ENCODE measurements at regions not wholly inside any gene's neighbourhood (a gene's known extent, or its start where the extent isn't known, plus 50 kb on each side); places are given as distances from the start of the nearest gene placed in this dataset.
"Not testable (repeated sequence)": the region's sequence is repeated elsewhere in the genome, so short reads cannot be mapped to it uniquely, and the experiment has no call there.

DNA sequence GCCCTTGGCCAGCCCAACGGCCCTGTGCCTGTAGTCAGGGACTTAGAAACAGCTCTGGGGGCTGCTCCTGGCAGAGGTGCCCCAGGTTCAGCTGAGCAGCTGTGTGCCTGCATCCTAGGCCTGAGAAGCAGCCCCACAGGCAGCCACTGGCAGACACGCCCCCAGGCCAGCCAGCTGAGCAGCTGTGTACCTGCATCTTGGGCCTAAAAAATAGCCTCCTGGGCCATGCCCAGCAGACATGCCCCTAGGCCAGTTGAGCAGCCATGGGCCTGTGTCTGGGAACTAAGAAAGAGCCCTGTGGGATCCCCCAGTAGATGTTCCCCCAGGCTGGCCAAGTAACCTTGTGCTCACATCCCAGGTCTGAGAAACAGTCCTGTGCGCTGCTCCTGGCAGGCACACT is 64.0 kb downstream of the TBR1 start:
- DNase-seq (ENCODE audit: low read depth, low spot score): no peak

DNA sequence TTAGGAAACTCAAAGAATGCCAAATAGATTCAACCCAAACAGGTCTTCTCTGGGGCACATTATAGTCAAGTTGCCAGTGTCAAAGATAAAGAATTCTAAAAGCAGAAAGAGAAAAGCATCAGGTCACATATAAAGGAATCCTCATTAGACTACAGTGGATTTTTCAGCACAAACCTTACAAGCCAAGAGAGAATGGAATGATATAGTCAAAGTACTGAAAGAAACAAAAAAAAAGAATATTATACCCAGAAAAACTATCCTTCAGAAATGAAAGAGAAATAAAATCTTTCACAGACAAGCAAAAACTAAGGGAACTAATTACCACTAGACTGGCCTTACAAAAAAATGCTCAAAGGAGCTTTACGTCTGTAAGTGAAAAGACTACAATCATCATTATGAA is 65.5 kb downstream of the TBR1 start:
- DNase-seq (ENCODE audit: low read depth, low spot score): no peak

DNA sequence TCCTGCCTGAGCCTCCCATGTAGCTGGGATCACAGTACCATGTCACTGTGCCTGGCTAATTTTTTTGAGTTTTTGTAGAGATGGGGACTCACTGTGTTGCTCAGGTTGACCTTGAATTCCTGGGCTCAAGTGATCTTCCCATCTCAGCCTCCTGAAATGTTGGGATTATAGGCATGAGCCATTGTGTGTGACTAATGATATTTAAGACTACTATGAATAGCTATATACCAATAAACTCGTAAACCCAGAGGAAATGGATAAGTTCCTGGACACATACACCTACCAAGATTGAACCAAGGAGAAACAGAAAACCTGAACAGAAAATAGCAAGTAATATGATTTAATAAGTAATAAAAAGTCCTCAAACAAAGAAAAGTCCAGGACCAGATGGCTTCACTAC is 68.0 kb downstream of the TBR1 start:
- DNase-seq (ENCODE audit: low read depth, low spot score): no peak

DNA sequence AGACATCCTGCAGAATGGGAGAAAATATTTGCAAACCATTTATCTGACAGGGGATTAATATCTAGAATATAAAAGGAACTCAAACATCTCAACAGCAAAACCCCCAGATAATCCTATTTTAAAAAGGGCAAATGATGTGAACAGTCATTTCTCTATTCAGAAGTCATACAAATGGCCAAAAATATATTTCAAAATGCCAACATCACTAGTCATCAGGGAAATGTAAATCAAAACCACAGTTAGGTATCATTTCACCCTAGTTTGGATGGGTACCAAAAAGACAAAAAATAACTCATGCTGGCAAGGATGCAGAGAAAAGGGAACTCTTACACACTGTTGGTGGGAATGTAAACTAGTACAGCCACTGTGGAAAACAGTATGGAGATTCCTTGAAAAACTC is 70.0 kb downstream of the TBR1 start:
- DNase-seq (ENCODE audit: low read depth, low spot score): no peak

DNA sequence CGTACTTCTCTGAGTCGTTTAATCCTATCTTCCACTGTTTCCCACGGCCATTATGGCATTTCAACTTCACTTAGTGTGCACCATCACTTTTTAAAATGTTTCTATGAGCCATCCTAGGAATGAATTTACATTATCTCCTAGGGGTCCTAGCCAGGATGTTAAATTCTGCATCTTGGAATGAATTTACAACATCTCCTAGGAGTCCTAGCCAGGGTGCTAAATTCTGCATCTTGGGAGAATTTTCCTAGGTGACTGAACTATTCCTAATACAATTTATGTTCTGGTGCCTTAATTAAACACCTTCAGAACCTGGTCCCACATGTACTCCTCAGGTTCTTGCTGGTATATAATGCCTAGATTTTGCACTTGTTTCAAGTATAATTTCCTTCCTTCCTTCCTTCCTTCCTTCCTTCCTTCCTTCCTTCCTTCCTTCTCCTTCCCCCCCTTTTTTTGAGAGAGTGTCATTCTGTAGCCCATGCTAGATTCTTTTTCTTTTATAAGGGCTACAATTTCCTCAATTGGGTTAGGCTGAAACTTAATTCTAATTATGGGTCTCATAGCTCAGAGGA is 72.1 kb downstream of the TBR1 start:
- no peak for DNase-seq (ENCODE audit: low read depth, low spot score)

DNA sequence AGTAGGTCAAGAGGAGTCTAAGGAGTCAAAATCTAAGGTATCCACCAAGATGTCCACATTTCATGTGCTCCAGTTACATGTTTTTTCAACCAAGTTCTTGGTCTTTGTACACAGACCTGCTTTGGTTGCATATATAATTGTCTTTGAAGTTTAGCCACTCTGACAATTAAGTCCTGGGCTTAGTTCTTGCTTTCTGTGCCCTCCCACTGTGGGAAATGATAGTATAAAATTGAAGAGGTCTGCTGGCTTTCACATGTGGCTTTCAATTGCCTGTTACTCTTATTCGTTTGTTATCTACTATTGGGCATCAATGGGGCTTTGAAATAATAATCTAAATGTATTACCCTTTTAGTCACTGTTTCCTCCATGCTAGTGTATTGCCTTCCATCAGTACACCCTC is 72.8 kb downstream of the TBR1 start:
- no peak for DNase-seq (ENCODE audit: low read depth, low spot score)

DNA sequence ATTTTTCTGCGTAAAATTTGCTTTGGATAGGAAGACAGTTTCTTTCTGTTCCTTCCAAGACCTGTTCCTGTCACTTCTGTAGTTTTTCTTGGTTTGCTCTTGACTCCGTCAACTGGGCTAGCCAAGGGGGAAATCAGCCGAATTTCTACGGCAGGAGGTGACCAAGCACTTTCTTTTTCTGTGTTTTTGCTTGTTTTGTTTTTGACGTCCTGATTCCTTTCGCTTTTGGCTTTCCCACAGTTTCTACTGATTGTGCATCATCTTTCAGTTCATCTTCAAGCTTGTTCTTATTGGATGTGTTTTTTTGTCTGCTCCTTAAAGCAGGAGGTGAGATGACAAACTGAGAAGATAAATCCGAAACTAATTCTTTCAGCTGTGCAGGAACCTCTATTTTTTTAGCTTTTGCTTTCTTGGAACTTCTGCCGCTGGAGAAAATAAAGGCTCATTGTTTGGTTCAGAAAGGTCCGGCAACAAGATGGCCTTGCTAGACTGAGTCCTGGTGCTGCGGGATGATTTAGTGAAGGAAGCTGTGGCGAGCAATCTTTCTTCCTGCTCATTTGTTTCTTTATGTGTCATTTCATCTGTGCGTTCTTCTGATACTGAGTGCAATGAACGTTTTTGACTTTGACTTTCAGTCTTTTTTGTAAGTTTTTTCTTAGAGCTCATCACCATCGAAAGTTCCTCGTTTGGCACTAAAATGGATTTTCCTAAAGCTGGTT is 85.0 kb downstream of the TBR1 start:
- DNase-seq (ENCODE audit: low read depth, low spot score): not testable (repeated sequence)

DNA sequence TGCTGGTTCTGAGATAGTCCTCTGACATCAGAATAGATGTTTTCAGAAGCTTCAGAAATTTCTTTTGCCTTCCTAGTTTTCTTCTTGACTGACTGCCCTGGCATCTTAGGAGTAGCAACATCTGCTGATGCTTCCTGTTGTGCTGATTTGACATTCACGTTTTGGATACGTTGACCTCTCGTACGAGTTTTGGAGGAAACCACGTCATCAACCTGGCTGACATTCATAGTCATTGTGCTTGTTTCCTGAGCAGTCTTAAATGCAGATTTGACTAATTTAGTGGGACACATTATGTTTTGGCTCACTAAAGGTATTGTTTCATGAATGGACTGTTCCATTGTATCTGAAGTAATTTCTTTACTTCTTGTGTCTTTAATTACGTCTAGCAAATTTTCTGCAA is 86.2 kb downstream of the TBR1 start:
- not testable (repeated sequence) for DNase-seq (ENCODE audit: low read depth, low spot score)

DNA sequence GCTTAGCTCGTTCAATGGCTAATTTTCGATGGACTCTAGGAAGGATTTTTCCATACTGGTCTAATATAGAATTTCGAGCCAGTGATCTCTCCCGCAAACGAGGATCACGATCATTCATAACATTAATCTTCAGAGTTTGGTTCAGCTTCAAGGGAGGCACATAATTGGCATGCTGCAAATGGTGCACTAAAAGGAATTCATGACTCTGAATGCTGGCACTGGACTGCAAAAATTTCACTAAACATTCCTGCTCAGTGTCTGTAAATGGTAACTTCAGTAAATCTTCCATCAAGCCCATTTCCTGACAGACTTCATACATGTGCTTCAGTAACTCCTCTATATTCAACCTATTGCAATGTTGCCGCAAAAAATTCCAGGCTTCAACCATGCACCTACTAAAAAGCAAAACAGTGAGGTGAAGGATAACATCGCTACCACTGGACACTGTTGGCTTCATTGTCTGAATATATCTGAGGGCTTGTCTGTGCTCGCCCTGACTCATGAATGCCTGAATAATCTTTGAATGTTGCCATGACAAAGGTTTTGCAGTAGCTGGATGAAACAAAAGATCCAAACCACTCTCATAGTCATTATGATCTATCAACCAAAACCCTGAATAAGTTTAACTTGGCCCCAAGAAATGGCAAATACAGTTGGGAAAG is 88.7 kb downstream of the TBR1 start:
- DNase-seq (ENCODE audit: low read depth, low spot score): not testable (repeated sequence)

DNA sequence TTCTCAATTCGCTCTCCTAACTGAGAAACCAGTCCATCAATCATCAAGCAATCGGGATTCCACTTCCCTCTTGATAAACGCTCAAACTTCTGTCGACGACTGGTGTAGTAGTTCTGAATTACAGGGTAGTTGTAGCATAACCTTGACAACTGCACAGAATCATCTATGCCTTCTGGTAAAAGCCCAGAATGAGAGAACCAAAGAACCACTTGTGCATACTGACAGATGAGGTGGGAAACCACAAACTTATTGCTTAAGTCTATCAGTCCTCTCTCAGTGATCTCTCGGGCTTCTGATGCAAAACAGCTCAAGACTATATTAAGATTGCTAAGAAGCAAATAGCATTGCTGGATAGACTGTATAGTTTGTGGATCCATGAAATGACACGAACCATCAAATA is 89.4 kb downstream of the TBR1 start:
- not testable (repeated sequence) for DNase-seq (ENCODE audit: low read depth, low spot score)

DNA sequence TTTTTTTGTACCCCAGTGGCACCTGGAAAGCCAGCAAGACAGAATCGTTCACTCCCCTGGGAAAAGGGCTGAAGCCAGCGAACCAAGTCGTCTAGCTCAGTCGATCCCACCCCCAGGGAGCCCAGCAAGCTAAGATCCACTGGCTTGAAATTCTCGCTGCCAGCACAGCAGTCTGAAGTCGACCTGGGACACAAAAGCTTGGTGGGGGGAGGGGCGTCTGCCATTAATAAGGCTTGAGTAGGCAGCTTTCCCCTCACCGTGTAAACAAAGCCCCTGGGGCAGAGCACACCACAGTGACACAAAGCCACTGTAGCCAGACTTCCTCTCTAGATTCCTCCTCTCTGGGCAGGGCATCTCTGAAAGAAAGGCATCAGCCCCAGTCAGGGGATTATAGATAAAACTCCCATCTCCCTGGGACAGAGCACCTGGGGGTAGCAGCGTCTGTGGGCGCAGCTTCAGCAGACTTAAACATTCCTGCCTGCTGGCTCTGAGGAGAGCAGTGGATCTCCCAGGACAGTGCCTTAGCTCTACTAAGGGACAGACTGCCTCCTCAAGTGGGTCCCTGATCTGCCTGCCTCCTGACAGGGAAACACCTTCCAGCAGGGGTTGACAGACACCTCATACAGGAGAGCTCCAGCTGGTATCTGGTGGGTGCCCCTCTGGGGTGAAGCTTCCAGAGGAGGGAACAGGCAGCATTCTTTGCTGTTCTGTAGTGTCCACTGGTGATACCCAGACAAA is 97.4 kb downstream of the TBR1 start:
- DNase-seq (ENCODE audit: low read depth, low spot score): peak; percentile 5

DNA sequence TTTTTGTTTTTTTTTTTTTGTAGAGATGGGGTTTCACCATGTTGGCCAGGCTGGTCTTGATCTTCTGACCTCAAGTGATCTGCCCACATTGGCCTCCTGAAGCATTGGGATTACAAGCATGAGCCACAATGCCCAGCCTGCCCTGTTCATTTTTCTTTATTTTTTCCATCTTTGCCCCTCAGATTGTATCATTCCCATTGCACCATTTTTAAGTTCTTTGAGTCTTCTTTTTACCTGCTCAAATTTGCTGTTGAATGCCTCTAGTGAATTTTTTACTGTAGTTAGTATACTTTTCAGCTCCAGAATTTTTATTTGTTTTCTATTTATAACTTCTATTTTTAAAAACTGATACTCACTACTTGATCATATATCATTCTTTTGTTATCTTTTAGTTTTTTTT is 101.4 kb upstream of the SLC4A10 start:
- DNase-seq (ENCODE audit: low read depth, low spot score): no peak

DNA sequence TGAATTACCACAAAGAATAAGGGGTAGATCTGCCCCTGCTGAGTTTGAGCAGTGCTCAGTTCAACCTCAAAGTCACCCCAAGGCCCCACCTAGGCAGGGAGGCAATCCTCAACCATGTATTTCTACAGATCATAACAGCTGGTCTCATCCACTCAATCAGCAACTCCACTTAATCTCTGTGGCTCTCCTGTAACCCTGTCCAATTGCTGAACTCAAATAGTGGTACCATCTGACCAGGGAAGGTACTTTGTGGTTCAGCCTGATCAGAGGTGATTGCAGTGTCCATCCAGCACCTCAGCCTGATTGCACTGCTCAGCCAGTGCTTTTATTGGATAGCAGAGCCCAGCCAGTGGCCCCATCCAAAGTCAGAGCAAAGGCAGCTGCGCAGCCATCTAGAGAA is 91.0 kb upstream of the SLC4A10 start:
- no peak for DNase-seq (ENCODE audit: low read depth, low spot score)

DNA sequence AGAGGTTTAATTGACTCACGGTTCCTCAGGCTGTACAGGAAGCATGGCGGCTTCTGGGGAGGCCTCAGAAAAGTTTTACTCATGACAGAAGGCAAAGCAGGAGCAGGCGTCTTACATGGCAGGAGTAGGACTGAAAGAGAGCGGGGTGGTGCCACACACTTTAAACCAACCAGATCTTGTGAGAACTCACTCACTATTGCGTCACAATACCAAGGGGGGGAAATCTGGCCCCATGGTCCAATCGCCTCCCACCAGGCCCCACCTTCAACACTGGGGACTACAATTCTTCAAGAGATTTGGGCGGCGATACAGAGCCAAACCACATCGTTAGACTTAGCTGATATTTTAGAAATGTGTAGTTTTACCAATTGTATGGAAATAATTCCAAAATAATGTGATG is 77.6 kb upstream of the SLC4A10 start:
- no peak for DNase-seq (ENCODE audit: low read depth, low spot score)

DNA sequence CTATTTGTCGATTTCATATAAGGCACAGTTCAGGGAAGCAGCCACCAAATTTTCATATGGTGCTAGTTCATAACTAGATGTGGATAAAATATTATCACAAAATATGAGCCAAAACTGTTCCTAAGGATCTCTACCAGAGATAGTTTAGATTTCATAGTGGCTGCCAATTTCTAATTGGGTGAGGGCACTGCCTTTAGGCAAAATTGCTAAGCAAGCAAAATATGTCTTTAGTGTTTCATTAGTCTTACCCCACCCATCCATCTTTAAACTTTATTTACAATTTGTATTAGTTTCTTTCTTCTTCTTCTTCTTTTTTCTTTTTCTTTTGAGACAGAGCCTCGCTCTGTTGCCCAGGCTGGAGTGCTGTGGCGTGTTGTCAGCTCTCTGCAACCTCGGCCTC is 77.1 kb upstream of the SLC4A10 start:
- no peak for DNase-seq (ENCODE audit: low read depth, low spot score)

DNA sequence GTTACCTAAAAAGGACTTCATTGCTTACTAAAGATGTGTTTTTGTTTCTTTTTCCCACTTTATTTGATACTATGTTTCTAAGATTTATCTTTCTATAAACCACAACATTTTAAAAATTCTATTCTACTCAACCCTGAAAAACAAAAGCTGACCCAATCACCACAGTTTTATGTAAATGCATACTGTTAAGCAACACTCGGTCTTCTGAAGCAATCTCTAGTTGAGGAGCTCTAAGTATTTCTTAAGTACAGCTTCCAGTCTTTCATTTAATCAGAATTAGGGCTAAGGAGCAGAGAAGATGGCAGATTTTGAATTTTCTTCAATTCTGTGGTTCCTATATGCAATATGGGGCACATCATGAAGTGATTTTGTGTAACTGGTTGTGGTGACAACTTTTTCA is 72.2 kb upstream of the SLC4A10 start:
- no peak for DNase-seq (ENCODE audit: low read depth, low spot score)

DNA sequence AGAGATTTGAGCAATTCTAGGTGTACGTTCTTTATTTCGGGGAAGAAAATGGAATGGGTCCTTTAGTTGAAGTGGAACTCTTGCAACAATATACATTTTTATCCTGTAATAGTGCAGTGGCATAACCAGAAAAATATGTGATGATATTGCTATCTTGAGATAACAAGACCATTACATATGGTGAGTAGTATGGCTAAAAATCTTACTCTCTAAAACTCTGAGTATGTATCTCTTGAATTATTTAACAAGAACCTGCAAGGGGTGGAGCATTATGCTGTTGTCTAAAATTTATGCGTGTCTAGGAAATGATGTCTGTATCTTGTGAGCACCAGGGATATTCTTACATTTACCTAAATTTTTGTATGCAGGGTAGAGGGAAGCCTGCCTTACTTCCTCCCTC is 68.4 kb upstream of the SLC4A10 start:
- DNase-seq (ENCODE audit: low read depth, low spot score): no peak

DNA sequence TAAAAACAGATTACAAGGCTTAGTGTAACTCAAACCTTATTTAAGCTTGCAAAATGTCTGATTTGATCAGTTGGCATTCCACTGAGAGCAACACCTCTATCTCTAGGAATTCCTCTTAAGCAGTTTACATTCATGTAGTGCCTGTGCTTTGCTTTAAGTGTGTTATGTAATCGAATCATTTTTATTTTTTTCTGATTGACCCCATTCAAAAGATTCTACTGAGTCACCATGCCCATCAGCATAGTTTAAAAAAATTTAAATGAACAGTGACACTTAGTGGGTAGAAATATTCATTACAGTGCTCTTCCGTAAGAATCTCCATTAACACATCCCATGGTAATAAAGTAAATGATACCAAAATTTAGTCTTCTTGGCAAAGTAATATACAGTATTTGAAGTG is 67.8 kb upstream of the SLC4A10 start:
- no peak for DNase-seq (ENCODE audit: low read depth, low spot score)

DNA sequence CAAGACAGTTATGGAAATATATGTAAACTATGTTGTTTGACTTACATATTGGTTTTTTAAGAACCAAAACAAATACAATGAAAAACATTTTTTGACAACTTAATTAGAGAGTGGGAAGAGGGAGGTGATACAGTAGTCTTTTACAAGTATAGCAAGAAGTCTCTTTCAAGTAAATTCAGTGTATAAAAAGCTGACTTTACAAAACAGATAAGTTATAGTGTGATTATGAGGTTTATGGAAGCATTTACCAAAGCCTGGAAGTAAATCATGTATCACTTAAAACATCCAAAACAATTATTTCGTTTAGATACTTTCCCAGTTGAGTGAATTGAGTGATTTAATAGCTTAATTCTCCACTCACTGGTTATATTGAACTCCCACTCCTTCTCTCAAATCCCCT is 66.7 kb upstream of the SLC4A10 start:
- DNase-seq (ENCODE audit: low read depth, low spot score): no peak

DNA sequence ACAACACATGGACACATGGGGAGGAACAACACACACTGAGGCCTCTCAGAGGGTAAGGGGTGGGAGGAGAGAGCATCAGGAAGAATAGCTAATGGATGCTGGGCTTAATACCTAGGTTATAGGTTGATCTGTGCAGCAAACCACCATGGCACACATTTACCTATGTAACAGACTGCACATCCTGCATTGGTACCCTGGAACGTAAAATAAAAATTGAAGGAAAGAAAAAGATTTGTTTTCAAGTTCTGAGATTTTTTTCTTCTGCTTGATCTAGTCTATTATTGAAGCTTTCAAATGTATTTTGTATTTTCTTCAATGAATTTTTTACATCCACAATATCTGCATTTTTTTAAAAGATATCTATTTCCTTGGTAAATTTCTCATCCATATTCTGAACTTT is 59.3 kb upstream of the SLC4A10 start:
- DNase-seq (ENCODE audit: low read depth, low spot score): no peak

DNA sequence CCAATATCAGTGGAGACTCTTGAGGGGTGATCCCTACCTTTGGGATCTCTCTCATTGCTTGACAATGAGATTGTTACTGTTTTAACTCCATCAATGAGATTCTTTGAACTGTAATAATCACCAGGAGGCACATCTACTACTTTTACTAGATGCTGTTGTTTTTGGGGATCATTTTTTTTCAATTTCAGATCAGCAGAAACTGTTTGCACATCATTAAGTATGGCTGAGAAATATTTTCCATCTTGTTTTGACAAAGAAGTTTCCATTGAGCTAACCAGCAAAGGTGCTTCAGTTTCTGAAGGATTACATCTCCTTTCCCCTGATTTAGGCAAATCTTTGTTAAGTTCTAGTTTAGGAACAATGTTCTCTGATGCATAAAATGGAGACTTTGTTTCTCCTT is 54.8 kb upstream of the SLC4A10 start:
- DNase-seq (ENCODE audit: low read depth, low spot score): no peak

DNA sequence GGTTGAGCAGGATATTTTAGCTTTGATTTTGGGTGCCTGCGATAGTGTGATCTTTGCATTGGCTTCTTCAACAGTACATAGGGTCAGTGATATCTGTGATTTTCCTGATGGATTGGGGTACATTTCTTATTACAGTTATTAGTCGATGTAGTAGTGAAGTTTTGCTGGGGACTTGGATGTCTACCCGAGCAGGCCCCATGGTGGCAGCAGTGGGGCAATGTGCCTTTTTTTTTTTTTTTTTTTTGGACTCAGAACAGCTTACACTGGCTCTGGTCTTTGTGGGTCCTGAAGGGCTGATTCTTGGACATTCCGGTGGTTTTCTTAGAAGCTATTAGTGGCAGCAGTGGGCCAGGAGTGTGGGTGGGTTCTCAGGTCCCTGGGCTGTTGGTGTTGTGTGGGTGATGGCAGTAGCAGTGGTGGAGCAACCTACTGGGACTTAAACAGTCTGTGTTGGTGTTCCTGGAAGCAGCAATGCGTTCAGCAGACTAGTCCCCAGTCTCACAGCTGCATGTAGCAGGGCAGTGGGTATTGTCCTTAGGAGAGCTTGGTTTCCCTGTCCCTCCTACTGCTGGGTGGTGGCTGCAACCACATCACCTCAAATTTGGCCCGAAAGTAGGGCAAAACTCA is 53.7 kb upstream of the SLC4A10 start:
- no peak for DNase-seq (ENCODE audit: low read depth, low spot score)

Data from iPS DF 19.7 (cell line).